UCSD-AML1 (cell line): ENCODE measurements at regions not wholly inside any gene's neighbourhood (a gene's known extent, or its start where the extent isn't known, plus 50 kb on each side); places are given as distances from the start of the nearest gene placed in this dataset.
"Not testable (repeated sequence)": the region's sequence is repeated elsewhere in the genome, so short reads cannot be mapped to it uniquely, and the experiment has no call there.

ENCODE experiments used
- DNase-seq: peaks from one replicate; lab custom pipeline; 2025; ENCODE audit not compliant: unreplicated experiment; lab: John Stamatoyannopoulos, UW

DNA sequence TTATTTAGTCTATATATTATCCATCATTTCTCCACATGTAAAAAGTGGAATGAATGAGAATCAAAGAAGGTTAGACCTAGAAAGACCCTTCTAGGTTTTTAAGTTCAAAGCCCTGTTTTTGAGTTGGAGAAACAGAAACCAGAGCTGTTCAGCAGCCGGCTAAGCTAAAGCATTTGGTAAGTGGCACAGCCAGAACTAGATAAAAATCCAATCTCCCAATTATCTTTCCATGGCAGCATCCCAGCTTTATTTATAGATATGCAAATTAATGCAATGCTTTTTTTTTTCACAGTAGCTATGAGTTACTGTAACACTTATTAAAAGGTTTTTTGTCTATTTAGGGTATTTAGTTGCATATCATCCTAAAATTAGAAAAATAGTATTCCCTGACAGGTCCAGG, 85.1 kb downstream of the NIBAN1 start:
- DNase-seq, result no peak

DNA sequence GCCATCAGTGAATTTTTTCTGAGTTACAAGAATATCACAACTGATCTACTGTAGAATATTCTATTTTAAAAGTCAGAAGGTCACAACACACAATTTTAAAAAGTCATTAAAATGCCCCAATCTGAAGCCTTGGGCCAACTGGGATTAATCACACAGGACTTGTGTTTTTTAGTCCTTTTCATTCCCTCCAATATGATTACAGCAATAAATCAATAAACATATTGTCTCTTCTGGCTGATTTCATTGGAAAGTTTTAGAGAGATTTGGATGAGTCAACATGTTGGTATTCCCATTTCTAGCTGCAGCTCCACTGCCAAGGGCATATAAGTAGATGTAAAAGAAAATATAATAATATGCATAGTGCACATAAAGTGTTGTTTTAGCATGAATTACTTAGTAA, 85.8 kb downstream of the NIBAN1 start:
- DNase-seq, result no peak

DNA sequence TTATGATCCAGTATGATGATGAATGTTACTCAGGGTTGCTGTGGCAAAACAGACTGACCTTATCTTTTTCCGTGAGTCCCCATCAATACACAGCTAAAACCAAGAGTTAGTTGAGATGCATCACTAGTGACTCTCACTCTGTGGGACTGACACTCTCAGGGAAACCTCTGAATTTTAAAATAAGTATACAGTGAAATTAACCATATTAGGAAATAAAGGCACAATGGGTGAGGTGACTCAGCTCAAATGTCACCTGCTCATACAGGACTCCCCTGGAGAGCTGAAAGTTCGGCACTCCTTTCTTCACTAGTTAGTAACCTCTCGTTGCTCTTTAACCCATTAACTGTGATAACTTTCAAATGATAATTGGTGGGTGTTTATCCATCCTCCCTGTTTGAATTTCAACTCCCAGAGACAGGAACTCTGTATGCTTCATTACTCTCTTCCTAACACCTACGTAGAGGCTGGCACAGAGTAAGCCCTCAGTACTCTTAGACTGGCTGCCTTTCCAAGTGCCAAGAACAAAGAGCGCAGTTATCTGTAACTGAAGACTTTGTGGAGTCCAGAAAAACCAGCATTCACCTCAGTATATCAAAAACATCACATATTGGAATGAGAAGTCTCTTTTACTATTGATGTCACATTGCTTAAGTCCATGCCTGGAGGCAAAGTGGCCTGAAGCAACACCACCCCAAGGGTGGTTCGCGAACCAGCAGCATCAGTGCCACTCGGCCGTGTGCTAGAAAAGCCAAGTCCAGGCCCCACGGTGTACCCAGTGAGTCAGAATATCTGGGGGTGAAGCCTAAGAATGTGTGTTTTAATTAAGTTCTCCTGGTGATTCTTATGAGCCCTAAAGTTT, 91.1 kb downstream of the NIBAN1 start:
- no peak for DNase-seq

DNA sequence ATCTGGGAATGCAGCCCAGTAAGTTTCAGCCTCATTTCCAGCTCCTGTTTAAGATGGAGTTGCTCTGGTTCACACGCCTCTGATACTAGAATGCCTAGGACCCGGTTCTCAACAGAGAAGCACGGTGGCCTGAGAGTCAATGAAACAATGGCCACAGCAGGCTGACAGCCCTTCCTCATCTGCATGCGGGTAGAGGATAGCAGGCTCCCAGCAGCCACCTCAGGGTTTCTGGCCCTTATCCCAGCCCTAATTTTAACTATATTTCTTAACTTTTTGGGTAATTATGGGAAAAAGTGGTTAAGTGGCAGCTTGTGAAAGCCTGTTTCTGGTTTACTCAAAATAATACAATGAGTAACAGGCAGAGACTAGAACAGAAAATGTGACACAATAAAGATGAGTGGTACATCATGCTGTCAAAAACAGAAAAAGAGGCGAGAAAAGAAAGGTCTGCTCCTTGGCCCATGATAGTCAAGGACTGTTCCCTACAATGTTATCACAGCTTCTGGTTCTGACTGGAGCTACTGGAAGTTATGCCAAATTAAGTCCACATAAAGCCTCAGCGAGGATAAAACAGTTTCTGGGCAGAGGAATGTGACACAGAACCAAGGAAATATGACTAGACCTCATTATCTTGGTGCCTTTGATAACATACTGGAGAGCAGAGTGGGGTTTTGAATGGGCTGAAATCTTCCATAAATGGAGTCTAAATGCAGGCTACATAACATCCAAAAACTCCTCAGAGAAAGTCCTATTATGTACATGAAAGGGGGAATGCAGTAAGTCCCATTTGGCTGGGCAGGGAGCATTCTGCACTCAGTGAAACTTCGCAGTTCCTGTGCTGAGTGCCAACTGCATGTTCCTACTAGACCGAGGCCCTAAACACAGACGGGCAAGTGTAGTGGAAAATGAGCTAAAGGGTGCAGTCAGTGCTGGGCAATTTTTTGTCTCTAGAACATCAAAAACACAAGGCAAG, 92.1 kb downstream of the NIBAN1 start:
- no peak for DNase-seq

DNA sequence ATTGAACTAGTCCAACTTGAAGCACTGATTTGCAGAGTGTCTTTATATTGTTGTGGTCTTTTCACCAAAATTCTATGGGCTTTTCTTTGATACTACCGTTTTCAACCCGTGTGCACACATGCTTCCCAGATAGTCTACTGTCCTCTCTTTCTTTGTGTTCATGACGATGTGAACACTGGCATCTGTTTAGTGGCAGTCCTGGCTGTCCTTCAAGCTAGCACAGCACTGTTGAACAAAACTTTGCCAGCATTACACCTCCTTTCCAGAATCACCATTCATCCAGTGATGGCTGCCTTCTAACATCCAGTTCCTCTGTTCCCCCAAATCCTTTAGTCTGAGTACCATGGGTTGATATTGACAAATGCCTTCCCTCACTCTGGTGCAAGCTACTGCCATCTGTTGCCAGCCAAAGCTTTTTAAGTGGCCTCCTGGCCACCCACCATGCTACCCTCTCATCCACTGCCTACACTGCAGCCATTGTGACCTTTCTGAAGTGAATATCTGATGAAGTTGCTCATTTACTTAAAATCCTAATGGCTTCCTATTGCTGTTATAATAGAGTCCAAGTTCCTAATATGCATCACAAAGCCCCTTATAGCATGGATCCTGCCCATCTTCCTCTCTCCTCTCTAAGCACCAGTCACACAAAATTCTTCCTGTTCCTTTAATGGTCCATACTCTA, 94.3 kb downstream of the NIBAN1 start:
- DNase-seq, result no peak

DNA sequence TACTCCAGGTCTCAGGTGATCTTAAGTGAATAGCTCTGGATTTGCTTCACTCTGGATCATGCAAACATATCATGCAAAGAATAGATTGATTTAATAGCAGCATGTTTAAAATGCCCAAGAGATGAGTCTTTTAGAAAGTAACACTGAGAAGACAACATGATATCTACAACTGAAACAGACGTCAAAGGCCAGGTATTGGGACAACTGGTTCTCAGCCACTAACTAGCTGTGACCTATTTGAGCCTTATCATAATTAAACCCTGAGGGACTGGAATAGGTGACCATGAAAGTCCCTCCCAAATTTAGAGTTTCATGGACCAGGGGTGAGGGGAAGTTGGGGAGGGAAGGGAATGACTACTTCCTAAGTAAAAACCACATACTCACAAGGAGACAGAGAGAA, 95.7 kb downstream of the NIBAN1 start:
- DNase-seq, result no peak

DNA sequence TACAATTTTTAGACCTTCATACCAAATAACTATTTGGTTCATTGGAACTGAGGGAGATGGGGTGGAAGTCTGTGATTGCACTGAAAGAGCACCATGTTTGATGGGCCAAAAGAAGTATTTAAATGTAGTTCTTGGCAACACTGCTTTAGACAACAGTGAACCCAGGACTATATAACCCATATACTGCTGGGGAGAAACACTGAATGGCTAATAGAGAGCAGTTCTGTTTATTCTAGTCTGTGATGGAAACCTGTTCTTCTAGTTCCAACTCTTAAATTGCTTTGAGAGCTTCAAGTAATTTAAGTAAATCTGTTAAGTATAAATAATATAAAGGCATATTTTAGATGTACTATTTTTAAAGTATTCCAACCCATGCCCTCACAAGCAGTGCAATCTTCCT, 96.3 kb downstream of the NIBAN1 start:
- DNase-seq, result no peak

DNA sequence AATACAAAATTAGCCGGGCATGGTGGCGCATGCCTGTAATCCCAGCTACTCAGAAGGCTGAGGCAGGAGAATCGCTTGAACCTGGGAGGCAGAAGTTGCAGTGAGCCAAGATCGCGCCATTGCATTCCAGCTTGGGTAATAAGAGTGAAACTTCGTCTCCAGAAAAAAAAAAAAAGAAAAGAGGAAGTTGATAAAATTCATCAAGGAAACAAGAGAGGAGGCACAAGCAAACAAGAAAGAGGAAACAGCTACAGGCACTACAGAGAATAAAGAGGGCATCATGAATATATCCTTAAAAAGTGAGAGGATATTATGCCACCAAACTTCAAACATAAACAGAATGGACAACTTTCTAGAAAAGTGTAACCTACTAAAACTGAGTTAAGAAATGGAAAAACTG, 98.3 kb downstream of the NIBAN1 start:
- DNase-seq, result not testable (repeated sequence)

DNA sequence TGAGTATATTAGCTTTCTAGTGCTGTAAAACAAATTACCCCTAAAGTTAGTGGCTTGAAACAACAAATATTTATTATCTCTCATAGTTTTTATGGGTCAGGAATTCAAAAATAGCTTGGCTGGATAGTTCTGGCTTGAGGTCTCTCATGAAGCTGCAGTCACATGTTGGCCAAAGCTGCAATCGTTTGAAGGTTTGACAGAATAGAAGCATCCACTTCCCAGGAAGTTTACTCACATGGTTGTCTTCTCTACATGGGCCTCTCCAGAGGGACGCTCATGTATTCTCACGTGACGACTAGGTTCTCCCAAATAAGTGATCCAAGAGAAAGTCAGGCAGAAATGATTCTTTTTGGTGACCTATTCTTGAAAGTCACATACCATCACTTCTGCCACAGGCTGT, 99.1 kb downstream of the NIBAN1 start:
- DNase-seq, result no peak

DNA sequence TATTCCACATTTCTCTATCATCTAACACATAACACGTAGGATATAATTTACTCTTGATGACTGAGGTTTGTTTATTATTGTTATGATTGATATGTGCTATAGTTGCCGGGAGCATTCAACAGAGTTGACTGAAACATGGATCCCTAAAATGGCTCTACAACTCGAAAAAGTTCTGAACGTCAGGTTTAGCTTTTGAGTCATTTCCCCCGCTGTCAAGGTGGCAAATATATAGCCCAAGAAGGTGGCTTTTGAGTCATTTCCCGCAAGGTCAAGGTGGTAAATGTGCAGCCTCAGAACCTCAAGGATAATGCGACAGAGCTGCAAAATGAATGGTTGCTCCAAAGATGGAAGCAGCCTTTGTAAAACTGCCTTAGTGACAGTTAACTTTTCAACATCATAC, 104.0 kb downstream of the NIBAN1 start:
- no peak for DNase-seq

DNA sequence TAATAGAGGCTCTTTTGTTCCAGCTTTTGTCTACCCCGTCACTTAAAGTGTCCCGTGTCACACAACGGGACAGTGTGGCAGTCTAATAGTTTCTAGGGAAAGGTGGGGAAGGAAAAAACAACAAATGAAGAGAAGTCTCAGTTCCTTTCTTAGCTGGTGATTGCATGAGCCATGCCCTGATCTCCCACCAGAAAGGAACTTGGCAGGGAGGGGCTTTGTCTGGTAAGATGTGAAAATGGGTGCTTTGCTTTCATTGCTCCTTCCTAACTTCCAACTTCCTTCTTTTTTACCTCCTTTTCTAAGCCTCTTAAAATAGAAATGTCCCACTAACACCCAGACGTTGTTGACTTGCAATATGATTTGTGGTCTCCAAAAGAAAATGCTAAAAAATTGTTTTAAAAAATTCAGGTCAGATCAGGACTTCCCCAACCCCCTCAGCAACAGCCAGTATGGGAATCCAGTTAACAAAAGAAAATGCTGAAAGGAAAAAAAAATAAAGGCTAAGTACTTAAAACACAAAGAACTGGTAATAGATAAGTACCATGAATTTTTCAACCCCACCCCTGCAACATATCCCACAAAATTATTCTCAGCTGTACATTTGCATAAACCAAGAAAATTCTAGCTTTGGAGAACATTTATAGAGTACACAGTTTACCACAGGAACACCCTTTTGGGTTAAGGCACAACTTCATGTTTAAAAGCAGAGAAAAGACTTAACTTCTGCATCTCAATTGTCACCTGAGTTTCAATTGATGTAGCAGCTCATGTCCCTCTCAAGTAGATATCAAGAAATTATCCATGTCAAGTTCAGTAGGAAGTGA, 106.2 kb downstream of the NIBAN1 start:
- DNase-seq, result no peak

DNA sequence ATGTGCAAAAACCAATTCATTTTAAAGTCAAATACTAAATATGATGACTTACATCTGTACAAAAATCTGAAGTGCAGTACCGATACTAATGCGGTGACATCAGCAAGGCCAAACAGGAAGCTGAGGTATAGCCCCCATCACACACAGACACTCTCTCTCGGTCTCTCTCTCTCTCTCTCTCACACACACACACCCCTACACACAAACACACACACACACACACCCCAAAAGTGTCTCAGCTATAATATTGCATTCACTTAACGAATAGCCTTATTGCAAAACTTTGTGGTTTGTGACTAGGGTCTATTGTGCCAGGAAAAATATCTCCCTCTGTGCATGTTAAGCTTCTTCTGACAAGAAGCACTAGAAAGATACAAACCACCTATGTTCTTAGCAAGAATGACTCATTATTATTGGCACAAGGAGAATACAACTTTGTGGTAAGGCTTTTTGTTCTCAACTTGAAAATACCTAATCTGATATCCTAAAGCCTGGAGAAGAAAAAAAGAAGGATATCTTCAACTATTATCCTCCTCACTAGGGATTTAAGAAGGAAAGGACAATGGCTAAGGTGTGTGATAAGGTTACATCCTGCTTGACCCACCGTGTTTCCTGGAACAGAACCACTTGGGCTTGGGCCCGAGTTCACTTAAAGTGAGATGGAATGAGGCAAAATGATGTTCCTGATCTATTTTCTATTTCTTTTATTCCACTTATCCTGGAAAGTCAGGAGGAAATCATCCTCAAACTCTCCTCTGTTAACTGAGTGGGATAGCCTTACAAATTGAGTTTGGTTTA, 107.1 kb downstream of the NIBAN1 start:
- no peak for DNase-seq

DNA sequence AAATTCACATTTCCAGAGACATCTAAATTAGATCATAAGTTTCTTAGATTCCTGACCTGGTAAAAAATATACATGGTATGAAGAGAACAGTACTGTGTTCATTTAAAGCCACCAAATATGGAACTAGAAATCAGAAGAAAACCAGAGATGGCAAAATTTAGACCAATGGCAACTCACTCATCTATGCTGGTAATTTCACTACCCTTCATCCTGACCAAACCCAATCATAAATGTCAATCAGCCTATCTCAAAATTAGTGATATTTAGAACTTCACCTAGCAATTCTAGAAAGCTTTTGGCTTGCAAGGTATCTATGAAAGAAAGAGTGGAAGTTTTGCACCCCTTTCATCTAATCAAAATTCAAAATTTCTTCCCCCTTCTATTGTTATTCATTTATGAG, 107.7 kb downstream of the NIBAN1 start:
- no peak for DNase-seq

DNA sequence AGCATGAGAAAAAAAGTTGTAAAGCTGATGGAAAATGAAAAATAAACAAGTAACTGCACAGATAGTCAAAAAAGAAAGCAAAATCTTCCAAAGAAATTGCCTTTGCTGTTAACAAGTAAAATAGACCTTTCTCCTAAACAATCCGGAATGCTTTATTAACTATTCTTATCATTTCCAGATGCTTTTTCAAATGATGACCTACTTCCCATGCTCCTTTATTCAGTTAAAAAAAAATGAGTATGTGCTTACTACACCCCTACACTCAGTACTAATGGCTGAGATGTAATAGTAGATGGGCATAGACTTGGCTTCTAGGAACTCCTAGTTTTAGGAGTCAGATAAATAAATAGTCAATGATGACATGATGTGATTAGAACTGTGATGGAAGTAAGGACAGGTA, 108.5 kb downstream of the NIBAN1 start:
- no peak for DNase-seq

DNA sequence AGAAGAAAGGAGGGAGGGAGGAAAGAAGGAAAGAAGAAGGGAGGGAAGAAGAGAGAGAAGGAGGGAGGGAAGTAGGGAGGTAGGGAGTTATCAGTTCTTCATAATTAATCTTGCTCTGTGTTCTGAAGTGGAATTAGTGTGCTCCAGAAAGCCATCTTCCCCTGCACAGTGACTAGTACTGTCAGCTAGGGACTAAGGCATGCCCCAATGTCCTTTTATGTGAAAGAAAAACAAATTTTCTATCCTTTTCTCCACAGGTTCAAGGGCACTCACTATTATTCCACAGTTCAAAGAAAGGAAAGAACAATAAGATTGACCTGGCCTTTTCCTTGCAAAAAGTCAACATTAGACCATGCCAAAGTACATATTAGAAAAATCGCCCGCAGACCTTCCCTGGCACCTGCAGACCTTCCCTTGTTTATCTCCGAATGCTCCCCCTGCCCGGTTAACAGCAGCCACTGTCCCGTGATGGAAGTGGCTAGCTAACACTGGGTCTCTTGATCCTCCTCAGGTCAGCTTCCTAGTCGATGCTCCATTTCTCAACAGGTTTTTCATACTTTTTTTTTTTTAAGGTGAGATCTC, 107.2 kb upstream of the EDEM3 start:
- no peak for DNase-seq

DNA sequence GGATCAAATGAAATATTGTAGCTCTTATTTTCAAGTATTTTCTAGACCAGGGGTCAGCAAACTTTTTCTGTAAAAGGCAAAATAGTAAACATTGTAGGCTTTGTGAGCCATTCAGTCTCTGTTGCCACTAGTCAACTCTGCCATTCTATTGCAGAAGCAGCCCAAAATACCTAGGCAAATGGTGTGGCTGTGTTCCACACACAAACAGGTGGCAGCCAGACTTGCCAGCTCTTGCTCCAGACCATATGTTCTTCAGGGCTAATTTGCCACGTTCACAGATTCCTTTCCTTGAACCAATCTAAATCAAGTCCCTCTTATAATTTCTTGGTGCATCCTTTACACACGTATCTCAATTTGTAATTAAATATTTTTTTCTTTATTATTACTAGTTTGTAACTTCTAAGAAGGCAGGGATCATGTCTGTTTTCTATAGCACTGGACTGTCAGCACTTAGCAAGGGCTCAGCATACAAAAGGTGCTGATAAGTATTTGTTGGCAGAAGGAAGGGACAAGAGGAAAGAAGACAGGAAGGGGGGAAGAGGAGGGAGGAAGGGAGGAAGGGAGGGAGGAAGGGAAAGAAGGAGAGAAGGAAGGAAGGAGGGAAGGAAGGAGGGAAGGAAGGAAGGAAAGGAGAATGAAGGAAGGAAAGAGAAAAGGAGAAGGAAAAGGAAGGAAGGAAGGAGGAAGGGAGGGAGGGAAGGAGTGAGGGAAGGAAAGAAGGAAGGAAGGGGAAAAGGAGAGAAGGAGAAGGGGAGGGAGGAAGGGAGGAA, 106.5 kb upstream of the EDEM3 start:
- DNase-seq, result no peak

DNA sequence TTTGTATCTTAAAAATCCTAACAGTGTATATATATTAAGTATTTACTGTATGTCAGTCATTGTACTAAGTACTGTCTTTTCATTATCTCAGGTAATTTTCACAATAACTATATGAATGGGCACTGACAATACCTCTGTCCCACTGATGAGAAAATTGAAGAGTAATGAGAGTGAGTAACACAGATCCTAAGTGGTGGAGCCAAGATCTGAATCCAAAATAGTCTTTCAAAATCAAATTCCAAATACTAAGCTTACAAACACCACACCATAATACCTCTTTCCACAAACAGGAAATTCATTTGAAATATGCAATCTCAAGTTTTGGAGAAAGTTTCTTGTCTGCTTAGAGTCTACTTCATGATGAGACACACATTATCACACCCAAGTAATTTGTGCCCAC, 105.9 kb upstream of the EDEM3 start:
- DNase-seq, result no peak

DNA sequence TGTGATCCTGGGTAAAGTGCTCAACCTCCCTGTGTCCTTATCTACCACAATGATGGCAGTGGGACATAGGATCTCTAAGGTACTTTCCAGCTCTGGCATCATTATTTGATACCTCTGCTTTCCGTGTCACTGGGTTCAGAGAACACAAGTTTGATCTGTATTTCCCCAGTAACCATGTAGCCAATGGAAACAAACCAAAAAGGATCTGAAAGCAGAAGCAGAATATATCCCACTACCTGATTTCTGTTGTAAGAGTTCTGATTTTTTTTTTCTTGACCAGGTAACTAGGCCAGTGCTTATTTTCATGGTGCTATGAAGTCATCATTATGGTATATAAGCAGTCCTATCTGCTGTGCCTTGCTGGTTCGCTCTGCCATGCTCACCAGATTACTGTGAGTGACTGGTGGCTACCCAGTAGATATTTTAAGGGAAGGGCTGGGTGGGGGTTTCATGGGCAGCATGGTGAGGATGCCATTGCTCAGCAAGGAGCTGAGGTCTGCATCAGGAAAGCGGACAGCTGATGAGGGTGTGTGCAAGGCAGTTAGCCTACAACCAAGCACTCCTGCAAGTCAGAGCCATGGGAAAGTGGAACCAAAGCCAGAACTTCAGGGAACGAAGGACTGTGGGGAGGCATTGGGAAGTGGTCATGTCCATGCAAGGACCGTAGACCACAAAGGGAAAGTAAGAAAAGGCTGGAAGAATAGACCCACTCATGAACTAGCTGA, 104.9 kb upstream of the EDEM3 start:
- DNase-seq, result no peak
